ENCODE measurements at regions not wholly inside any gene's neighbourhood (a gene's known extent, or its start where the extent isn't known, plus 50 kb on each side); places are given as distances from the start of the nearest gene placed in this dataset.

DNA sequence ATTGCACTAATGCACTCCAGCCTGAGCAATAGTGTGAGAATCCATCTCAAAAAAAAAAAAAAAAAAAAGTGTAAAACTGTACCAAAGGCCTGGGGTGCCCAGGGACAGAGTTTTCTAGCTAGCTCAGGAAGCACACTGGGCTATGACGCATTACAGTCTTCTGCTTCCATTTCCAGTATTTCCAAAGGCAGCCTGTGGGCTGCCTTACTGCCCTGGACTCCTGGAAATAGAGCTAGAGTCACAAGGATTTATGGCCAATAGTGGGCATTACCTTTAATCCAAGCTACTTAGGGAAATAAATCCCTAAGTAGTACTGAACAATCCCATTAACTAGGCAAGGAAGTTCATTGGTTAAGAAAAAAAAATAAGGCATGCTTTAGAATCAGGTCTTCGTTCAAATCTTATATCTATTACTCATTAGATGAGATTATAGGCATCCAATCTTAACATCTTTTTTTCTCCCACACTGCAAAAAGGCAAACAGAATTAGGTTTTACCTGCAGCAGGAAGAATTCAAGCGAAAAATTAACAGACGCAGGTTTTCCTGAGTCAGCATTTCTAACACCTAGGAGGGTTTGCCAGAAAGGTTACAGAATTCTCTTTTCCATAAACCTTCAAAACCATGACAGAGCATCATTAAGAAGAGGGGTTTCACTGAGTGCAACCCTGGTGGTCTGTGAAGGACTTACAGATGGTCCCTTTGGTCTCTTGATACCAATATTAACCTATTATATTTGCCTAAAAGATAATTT lies 85.6 kb upstream of the CCDC112 start:
- Mint-ChIP-seq H3K4me3 (no peak overlapping the region), H3K36me3 (ENCODE audit: low read depth) (no peaks in the 10 kb centered on the region), H3K27ac (no peak overlapping the region), H3K9me3 (no peaks in the 10 kb centered on the region), H3K4me1 (ENCODE audit: low read depth) (peaks cover 12% of the 10 kb centered on the region), H3K27me3 (peaks cover 3% of the 10 kb centered on the region)
- DNase-seq = no peak

DNA sequence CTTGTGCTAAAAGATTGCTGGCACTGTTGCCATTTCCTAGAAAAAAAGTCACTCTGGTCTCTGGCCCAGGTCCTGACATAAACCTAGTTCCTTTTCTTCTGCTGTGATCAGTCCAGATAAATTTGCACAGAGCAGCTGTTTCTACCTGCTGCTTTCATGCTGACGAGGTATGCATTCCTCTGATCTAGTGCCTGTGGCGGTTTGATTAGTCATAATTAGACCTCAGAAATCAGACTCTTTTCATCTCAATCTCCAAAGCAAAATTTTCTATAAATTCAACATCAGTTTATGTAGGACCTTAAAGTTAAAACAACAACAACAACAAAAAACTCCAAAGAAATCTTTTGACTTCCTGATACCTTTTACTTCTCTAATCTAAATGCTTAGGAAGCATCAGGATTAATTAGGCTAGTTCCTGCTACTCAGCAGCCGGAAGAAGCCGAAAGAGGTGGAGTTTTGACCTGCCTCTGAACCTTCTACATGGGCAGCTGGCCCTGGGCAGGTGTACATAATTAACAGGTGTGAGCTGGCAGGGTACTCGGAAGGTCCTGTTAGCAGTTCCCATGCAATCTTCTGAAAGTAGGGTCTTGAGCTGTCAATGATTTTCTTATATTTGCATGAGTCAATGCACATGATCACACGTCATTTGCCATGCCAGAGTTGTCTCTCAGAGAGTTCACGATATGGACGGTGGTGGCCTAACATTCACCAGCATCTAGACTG lies 83.3 kb upstream of the CCDC112 start:
- H3K9me3 Mint-ChIP-seq = no peaks in the 10 kb centered on the region

DNA sequence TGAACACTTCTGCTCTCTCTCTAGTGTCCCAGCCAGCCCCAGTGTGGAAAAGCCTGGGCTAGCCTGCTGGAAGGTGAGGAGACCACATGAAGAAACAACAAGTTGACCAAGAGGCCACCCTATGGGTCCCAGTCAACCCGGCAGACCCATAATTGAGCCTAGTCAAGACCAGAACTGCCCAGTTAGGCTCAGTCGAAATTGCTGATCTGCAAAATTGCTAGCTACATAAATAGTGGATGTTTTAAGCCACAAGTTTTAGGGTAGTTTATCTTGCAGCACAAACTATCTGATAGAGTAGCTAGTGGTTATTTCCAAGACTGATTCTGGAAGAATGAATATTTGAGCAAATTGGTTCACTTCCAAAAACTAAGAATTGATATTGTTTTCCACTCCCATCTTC lies 82.3 kb upstream of the CCDC112 start:
- Mint-ChIP-seq H3K27ac (no peak overlapping the region), H3K27me3 (no peaks in the 10 kb centered on the region), H3K4me3 (no peak overlapping the region), H3K36me3 (ENCODE audit: low read depth) (no peaks in the 10 kb centered on the region), H3K4me1 (ENCODE audit: low read depth) (peaks cover 14% of the 10 kb centered on the region), H3K9me3 (no peaks in the 10 kb centered on the region)
- no peak for DNase-seq

More for the DNA sequence above, 83.3 kb upstream of the CCDC112 start:
- Mint-ChIP-seq H3K4me1 (ENCODE audit: low read depth) (peaks cover 14% of the 10 kb centered on the region), H3K36me3 (ENCODE audit: low read depth) (no peaks in the 10 kb centered on the region), H3K4me3 (no peak overlapping the region), H3K27ac (no peak overlapping the region), H3K27me3 (no peaks in the 10 kb centered on the region)
- DNase-seq = no peak

DNA sequence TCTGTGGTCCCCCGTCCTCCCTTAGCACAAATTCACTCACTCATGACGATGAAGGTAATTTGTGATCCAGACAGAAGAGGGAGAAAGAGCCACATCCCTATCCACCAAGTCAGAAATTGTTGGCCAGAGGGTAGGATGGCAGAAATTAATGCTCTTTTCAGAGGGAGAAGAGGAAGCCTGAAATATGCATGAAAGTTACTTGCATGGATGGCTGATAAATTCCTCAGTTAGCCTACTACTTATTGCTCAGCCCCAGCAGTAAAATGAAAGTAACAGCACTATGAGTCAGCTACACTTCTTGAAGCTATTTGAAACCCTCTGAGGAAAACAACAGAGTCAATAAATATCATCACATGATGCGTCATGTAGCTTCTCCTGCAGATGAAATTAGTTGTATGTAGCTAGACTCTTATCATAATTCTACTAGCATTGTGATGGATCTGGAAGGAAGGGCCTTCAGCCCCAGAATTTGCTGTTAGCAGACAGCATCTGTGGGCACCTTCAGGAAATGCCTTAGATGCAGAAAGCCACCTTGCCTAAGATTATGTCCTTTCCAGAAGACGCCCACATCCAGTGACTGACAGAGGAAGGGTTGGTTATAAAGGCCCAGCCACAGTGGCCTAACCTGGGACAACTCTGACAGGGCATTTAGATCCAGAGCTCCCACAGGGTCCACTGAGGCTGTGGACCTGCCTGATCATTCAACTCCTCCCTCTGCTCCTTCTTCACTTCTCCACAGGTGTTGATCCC lies 81.2 kb upstream of the CCDC112 start:
- Mint-ChIP-seq H3K9me3 (no peaks in the 10 kb centered on the region), H3K27me3 (no peaks in the 10 kb centered on the region), H3K27ac (no peak overlapping the region), H3K36me3 (ENCODE audit: low read depth) (no peaks in the 10 kb centered on the region), H3K4me1 (ENCODE audit: low read depth) (peaks cover 14% of the 10 kb centered on the region), H3K4me3 (no peak overlapping the region)
- DNase-seq = no peak

DNA sequence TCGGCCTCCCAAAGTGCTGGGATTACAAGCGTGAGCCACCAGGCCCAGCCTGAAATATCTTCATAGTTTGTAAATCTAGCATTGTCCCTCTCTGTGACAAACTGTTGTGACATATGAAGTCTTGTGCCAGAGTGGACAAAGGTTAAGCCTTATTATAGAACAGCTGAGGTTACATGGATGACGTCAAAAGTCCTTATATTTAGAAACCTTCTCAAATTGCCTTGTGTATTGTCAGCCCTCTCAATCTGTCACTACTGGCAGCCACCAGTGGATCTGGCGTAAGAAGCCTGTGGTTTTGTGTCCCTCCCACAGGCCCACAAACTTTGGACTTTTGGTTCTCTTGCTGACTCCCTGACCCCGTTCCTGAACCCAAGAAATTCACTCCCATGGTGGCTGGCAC lies 79.4 kb upstream of the CCDC112 start:
- no peak for DNase-seq
- no peak overlapping the region for H3K27ac Mint-ChIP-seq
- H3K36me3 Mint-ChIP-seq (ENCODE audit: low read depth) = no peaks in the 10 kb centered on the region
- H3K9me3 Mint-ChIP-seq = no peaks in the 10 kb centered on the region
- peaks cover 14% of the 10 kb centered on the region for H3K4me1 Mint-ChIP-seq (ENCODE audit: low read depth)
- no peaks in the 10 kb centered on the region for H3K27me3 Mint-ChIP-seq
- H3K4me3 Mint-ChIP-seq = no peak overlapping the region

DNA sequence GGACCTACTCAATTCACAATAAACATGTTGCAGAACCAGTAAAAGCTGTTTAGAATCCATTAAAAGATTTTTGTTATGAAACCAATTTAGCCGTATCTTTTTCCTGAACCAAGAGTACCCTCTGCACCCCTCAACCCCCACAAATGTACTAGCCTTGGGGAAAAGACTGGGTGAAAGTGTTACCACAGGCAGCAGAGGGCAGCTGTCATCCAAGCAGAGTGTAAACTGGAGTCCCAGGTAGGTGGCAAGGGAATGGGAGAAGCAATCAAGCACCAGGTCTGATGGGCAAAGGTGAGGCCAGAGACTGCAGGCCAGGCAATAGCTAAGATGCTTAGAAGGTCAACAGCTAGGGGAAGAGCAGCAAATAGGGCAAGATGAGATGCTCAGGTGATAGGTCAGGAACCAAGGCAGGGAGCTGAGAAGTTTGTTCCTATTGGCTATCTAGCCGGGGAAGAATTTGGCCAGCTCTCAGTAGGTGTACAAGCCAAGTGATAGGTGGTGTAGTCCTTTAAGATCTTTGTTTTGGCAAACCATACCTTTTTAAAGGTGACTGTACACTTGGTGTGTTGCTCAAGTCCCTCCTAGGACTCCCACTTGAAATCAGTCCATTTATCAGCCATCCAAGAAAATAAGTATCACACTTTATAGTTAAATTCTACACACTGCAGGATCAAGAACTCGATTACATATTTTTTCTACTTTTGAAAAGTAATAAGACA lies 77.8 kb upstream of the CCDC112 start:
- H3K4me1 Mint-ChIP-seq (ENCODE audit: low read depth) = peaks cover 11% of the 10 kb centered on the region

DNA sequence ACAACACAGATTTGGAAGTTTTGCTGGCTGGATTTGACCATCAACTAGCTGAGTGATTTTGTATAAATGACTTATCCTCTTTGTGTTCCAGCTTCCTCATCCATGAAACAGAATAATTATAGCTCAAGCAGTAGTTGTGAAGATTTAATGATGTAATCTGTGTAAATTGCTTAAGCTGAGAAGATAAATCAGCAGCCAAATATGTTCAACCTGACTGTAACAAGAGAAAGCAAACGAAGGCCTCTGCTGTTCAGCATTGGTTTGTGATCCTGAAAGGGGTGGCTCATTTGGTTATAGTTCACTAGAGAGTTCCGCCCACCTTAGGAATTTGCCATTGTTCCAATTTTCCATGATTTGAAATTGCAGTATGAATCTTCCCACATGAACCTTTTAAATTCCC lies 75.7 kb upstream of the CCDC112 start:
- Mint-ChIP-seq H3K27ac (no peak overlapping the region), H3K27me3 (peaks cover 6% of the 10 kb centered on the region), H3K9me3 (no peaks in the 10 kb centered on the region), H3K36me3 (ENCODE audit: low read depth) (no peaks in the 10 kb centered on the region), H3K4me1 (ENCODE audit: low read depth) (peaks cover 2% of the 10 kb centered on the region), H3K4me3 (no peak overlapping the region)
- no peak for DNase-seq

More for the DNA sequence above, 77.8 kb upstream of the CCDC112 start:
- Mint-ChIP-seq H3K4me3 (no peak overlapping the region), H3K27ac (no peak overlapping the region), H3K9me3 (no peaks in the 10 kb centered on the region), H3K36me3 (ENCODE audit: low read depth) (no peaks in the 10 kb centered on the region), H3K27me3 (no peaks in the 10 kb centered on the region)
- no peak for DNase-seq

DNA sequence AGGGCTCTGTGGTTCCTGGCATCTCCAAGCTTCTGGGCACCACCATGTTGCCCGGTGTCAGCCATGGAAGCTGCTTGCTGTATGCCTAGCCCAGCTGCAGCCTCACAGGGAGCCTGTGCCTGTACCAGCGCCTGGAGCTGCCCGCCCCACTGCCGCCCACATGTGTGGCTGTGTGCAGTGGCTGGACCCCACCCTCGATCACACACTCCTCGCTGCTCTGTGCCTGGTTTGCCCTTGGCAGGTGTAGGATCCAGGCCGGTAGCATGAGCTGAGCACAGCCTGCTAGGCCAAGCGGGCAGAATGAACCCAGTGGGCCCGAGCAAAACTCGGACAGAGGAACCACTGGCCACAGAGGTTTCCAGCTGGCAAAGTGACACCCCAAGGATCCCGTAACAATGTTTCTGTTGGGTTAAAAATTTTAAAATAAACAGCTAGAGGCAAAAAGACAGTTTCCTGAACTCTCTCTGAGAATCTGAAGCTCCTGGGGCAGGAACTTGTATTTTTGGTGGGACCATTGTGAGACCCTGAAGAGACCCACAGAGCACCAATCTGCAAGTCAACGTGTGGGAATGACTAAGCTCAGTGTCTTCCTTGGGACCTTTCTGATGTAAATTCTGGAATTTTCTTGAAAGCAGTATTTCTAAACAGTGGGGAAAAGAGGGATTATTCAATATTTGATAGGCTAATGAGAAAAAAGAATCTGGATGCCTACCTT lies 73.1 kb upstream of the CCDC112 start:
- no peaks in the 10 kb centered on the region for H3K4me1 Mint-ChIP-seq (ENCODE audit: low read depth)
- no peak overlapping the region for H3K4me3 Mint-ChIP-seq
- no peak overlapping the region for H3K27ac Mint-ChIP-seq
- H3K27me3 Mint-ChIP-seq = peaks cover 6% of the 10 kb centered on the region
- no peak for DNase-seq
- H3K36me3 Mint-ChIP-seq (ENCODE audit: low read depth) = no peaks in the 10 kb centered on the region
- H3K9me3 Mint-ChIP-seq = no peaks in the 10 kb centered on the region

DNA sequence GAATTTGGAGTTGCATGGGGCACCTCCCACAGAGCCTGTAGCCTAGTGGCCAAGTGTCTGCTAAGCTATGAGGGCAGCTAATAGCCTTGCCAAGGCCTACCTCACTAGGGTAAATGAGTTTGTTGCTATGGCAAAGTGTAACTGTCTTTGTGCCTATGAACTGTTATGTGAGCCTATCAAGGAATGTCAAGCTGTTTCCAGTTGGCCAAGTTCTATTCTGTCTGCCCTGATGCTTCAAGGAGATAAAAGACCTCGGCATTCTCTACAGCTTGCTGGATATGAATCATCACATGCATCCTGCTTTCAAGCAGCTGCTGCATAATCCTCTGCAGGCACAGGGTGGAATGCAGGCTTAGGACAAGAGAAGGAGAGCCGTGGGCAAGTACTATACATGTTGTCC lies 69.8 kb upstream of the CCDC112 start:
- no peaks in the 10 kb centered on the region for H3K9me3 Mint-ChIP-seq
- peaks cover 9% of the 10 kb centered on the region for H3K27me3 Mint-ChIP-seq
- H3K27ac Mint-ChIP-seq = no peak overlapping the region
- H3K4me3 Mint-ChIP-seq = no peak overlapping the region
- DNase-seq = no peak
- peaks cover 7% of the 10 kb centered on the region for H3K4me1 Mint-ChIP-seq (ENCODE audit: low read depth)
- H3K36me3 Mint-ChIP-seq (ENCODE audit: low read depth) = no peaks in the 10 kb centered on the region

DNA sequence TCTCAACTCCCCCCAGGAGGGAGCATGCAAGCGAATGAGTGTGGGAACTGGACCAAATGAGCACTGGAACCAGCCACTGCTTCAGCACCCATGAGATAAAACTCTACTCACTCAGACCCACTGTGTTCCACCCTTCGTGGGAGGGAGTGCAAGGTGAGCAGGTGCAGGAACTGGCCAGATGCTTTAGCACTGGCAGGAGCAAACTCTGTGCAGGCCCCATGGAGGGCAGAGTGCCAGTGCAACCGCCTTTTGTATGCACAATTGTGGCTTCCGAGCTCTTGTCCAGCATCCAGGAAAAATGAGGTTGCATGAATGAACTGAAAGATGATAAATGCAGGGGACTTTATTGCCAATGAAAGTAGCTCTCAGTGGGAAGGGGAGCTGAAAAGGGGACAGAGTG lies 67.4 kb upstream of the CCDC112 start:
- no peaks in the 10 kb centered on the region for H3K9me3 Mint-ChIP-seq
- no peaks in the 10 kb centered on the region for H3K36me3 Mint-ChIP-seq (ENCODE audit: low read depth)
- peaks cover 7% of the 10 kb centered on the region for H3K4me1 Mint-ChIP-seq (ENCODE audit: low read depth)
- H3K27ac Mint-ChIP-seq = no peak overlapping the region
- H3K4me3 Mint-ChIP-seq = no peak overlapping the region
- peaks cover 15% of the 10 kb centered on the region for H3K27me3 Mint-ChIP-seq
- no peak for DNase-seq

DNA sequence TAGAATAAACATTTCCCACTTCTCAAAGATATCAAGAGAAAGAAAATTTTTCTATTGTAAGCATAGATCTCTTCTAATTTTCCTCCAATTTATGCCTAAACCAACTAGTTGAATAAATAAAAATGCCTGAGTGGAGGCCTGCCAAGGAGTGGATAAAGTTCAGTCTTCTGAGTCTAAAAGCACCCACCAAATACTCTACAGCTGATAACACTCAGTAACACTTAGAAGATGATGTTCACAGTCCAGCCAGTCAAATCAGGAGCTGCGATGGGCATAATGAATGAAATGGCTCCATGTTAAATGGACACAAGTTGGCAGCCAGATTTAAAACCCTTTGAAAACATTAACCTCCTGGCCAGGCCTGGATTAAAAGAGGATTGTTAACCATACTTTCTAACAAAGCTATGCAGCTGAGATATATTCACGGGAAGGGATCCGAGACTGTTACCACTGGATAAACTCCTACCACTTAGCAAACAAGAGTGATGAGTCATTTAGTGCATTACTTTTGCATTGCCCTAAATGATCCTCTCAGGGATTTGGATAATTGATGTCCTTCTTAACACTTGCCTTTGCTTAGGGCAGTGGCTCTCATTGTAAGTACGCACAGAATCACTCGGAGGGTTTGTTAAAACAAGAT lies 63.7 kb upstream of the CCDC112 start:
- Mint-ChIP-seq H3K4me1 (ENCODE audit: low read depth) (peaks cover 7% of the 10 kb centered on the region), H3K27ac (no peak overlapping the region), H3K36me3 (ENCODE audit: low read depth) (no peaks in the 10 kb centered on the region), H3K27me3 (peaks cover 34% of the 10 kb centered on the region), H3K4me3 (no peak overlapping the region), H3K9me3 (no peaks in the 10 kb centered on the region)
- DNase-seq = no peak

DNA sequence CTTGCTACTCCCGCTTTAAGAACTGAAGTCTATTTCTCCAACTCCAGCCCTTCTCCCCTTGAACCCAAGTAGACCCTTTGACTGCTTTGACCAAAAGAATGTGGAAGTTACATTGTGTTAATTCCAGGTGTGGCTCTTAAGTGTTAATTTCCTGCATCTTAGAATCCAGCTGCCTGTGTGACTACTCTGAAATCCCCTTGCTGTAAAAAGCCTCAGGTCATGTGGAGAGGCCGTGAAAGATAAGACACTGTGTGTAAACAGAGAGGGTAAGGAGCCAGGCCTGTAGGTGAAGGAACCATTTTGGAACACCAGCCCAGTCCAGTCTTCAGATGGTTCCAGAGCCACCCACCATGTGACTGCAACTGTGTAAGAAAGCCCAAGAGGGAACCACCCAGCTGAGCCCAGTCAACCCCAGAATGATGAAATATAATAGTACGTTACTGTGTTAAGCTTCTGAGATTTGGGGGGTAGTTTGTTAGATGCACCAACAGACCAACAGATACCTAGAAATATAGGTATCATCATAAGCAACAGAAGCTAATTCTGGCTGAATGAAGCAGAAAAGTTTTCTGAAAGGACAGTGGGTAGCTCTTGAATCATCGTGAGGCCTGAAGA lies 59.4 kb upstream of the CCDC112 start:
- H3K27me3 Mint-ChIP-seq = peaks cover 55% of the 10 kb centered on the region
- no peaks in the 10 kb centered on the region for H3K36me3 Mint-ChIP-seq (ENCODE audit: low read depth)
- H3K9me3 Mint-ChIP-seq = no peaks in the 10 kb centered on the region
- H3K27ac Mint-ChIP-seq = no peak overlapping the region
- H3K4me1 Mint-ChIP-seq (ENCODE audit: low read depth) = no peaks in the 10 kb centered on the region
- H3K4me3 Mint-ChIP-seq = no peak overlapping the region
- DNase-seq = no peak

DNA sequence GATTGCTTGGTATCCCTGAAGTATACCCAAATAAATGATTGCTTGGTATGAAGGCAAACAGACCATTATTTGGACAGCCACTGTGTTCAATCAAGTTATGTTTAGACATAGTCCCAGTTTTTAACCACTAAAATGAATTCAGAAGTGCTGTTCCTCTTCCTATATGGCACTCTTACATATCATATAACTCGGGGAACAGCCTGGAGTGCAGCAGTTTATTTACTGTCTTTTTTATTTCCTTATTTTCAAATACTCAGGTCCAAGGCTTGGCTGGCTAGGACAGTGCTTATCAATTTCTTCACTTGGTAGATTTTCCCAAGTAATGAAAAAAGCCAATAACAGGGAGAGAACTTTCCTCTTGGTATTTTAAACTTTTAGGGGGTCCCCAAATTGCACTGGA lies 58.6 kb upstream of the CCDC112 start:
- no peaks in the 10 kb centered on the region for H3K4me1 Mint-ChIP-seq (ENCODE audit: low read depth)
- H3K9me3 Mint-ChIP-seq = no peaks in the 10 kb centered on the region
- peaks cover 62% of the 10 kb centered on the region for H3K27me3 Mint-ChIP-seq
- H3K36me3 Mint-ChIP-seq (ENCODE audit: low read depth) = no peaks in the 10 kb centered on the region
- no peak overlapping the region for H3K27ac Mint-ChIP-seq
- DNase-seq = no peak
- no peak overlapping the region for H3K4me3 Mint-ChIP-seq

Data from activated T-cell treated with anti-CD3 and anti-CD28 coated beads, Interleukin-2, amount 50 U/mL, for 24 hours (primary cell).